ENCODE measurements at regions not wholly inside any gene's neighbourhood (a gene's known extent, or its start where the extent isn't known, plus 50 kb on each side); places are given as distances from the start of the nearest gene placed in this dataset.

GRCh38 chr5:98258939-98259338, 514.5 kb upstream of the RGMB start:
- no peak overlapping the region for H3K4me3 ChIP-seq (ENCODE audit: low read length)
- no peaks in the 10 kb centered on the region for H3K27me3 ChIP-seq (ENCODE audit: insufficient read depth, low read length)
- peaks cover 4% of the 10 kb centered on the region; the same call in 1 of the 2 replicates for H3K4me1 ChIP-seq (ENCODE audit: insufficient read depth, low read length)
- H3K9ac ChIP-seq (ENCODE audit: low read depth, low read length) = no peak overlapping the region
- H3K27ac ChIP-seq (ENCODE audit: low read depth, low read length) = no peak overlapping the region
- no peaks in the 10 kb centered on the region for H3K9me3 ChIP-seq (ENCODE audit: insufficient read depth, low read depth, low read length)
- H3K36me3 ChIP-seq (ENCODE audit: insufficient read depth, low read length) = no peaks in the 10 kb centered on the region
- 89% methylated on average over 3 of the region's 3 CpGs for WGBS

DNA sequence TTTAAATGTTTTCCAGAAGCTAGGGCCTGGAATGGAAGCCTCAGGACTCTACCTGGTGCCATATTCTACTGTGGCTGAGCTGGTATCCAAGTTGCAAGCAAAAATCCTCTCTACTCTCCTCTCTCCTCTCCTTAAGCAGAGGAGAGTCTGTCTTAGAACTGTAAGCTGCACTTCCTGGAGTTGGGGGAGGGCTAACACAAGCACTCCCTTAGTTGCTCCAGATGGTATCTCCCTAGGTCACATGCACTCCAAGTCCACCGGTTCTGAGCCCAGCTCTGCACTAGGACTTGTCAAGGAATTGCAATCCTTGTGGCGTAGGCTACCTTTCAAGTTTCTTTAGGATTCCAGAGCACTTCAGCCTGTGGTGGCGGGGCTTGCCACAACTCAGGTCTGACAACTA, 513.9 kb upstream of the RGMB start:
- H3K9ac ChIP-seq (ENCODE audit: low read depth, low read length) = no peak overlapping the region
- 96% methylated on average over 3 of the region's 3 CpGs for WGBS
- H3K9me3 ChIP-seq (ENCODE audit: insufficient read depth, low read depth, low read length) = no peaks in the 10 kb centered on the region
- no peak overlapping the region for H3K4me3 ChIP-seq (ENCODE audit: low read length)
- H3K27ac ChIP-seq (ENCODE audit: low read depth, low read length) = no peak overlapping the region
- H3K4me1 ChIP-seq (ENCODE audit: insufficient read depth, low read length) = peaks cover 4% of the 10 kb centered on the region; the same call in 1 of the 2 replicates
- no peaks in the 10 kb centered on the region for H3K27me3 ChIP-seq (ENCODE audit: insufficient read depth, low read length)
- no peaks in the 10 kb centered on the region for H3K36me3 ChIP-seq (ENCODE audit: insufficient read depth, low read length)

DNA sequence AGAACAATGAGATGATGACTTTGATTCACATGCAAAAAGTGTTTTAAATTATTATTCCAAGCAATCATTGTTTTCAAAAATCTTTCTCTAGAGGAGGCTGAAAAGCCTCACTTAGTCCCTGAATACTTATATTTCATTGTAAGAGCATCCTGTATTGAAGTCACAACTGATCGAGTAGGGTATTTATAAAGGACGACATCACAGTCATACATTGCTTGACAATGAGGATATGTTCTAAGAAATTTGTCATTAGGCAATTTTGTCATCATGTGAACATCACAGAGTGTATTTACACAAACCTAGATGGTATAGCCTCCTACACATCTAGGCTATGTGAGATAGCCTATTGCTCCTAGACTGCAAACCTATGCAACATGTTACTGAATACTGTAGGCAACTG, 510.4 kb upstream of the RGMB start:
- no peaks in the 10 kb centered on the region for H3K36me3 ChIP-seq (ENCODE audit: insufficient read depth, low read length)
- peaks cover 4% of the 10 kb centered on the region; the same call in 1 of the 2 replicates for H3K4me1 ChIP-seq (ENCODE audit: insufficient read depth, low read length)
- 87% methylated on average over 2 of the region's 2 CpGs for WGBS
- H3K4me3 ChIP-seq (ENCODE audit: low read length) = no peak overlapping the region
- H3K27ac ChIP-seq (ENCODE audit: low read depth, low read length) = no peak overlapping the region
- no peak overlapping the region for H3K9ac ChIP-seq (ENCODE audit: low read depth, low read length)
- H3K27me3 ChIP-seq (ENCODE audit: insufficient read depth, low read length) = no peaks in the 10 kb centered on the region
- H3K9me3 ChIP-seq (ENCODE audit: insufficient read depth, low read depth, low read length) = no peaks in the 10 kb centered on the region

DNA sequence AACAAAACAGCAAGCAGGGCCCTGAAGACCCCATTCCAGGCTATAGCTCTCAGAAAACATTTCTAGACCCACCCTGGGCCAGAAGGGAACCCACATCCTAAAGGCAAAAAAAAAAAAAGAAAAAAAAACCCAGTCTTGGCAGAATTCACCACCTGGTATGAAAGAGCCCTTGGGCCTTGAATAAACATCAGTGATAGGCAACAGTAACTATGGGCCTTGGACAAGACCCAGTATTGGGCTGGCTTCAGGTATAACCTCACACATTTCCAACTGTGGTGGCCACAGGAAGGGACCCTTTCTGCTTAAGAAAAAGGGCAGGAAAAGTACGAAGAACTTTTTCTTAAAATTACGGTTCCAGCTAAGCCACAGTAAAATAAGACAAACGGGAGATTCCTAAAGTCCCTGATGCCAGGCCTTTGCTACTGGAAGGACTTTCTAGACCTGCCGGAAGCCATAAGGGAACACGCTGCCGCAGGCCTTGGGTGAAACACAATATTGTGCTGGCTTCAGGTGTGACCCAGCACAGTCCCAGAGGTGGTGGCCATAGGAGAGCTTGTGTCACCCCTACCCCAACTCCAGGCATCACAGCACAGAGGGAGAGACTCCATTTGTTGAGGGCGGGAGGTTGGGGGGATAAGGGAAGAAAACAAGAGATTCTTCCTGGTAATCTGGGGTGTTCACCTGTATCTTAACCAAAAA, 505.2 kb upstream of the RGMB start:
- H3K27me3 ChIP-seq (ENCODE audit: insufficient read depth, low read length) = no peaks in the 10 kb centered on the region
- no peak overlapping the region for H3K9ac ChIP-seq (ENCODE audit: low read depth, low read length)
- H3K36me3 ChIP-seq (ENCODE audit: insufficient read depth, low read length) = no peaks in the 10 kb centered on the region
- H3K4me3 ChIP-seq (ENCODE audit: low read length) = no peak overlapping the region
- no peaks in the 10 kb centered on the region for H3K9me3 ChIP-seq (ENCODE audit: insufficient read depth, low read depth, low read length)
- peaks cover 8% of the 10 kb centered on the region for H3K4me1 ChIP-seq (ENCODE audit: insufficient read depth, low read length)
- WGBS = 95% methylated on average over 6 of the region's 7 CpGs
- H3K27ac ChIP-seq (ENCODE audit: low read depth, low read length) = no peak overlapping the region

DNA sequence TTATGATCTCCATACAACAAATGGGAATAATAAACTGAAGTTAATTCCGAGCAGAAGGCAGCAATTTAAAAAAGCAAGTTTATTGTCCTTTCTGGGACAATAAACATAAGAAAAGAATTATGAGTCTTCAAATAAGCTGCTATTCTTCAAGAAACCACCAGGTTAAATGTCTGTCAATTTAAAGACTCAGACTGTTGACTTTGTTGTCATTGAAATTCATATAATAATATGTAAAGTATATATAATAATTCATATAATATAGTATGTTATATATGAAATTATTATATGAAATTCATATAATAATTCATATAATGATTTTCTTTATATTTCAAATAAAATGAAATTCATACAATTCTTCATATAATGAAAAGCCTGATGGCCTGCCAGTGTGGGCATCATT, 497.5 kb upstream of the RGMB start:
- Histone ChIP-seq H3K27ac (ENCODE audit: low read depth, low read length) (no peak overlapping the region), H3K9ac (ENCODE audit: low read depth, low read length) (no peak overlapping the region), H3K36me3 (ENCODE audit: insufficient read depth, low read length) (no peaks in the 10 kb centered on the region), H3K4me1 (ENCODE audit: insufficient read depth, low read length) (peaks cover 10% of the 10 kb centered on the region), H3K9me3 (ENCODE audit: insufficient read depth, low read depth, low read length) (no peaks in the 10 kb centered on the region), H3K27me3 (ENCODE audit: insufficient read depth, low read length) (no peaks in the 10 kb centered on the region), H3K4me3 (ENCODE audit: low read length) (no peak overlapping the region)
- no CpG with 5 or more reads among the region's 1 CpG for WGBS

DNA sequence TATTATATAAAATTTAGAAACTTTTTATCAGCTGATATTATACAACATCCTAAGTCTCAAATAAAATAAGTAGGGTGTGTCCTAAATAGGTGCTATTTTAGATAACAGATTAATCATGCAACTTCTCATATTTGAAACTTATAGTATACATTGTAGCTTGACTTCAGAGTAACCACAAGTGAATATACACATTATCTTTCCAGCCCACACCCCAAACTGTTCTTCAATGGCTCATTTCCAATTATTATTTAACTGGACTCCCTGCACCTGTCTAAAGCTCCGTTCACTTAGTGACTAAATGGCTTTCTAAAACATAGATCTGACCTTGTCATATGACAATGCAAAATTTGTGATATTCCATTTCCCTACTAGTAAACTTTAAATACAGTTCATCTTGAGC, 490.9 kb upstream of the RGMB start:
- Histone ChIP-seq H3K36me3 (ENCODE audit: insufficient read depth, low read length) (no peaks in the 10 kb centered on the region), H3K4me3 (ENCODE audit: low read length) (no peak overlapping the region), H3K4me1 (ENCODE audit: insufficient read depth, low read length) (no peaks in the 10 kb centered on the region), H3K9ac (ENCODE audit: low read depth, low read length) (no peak overlapping the region), H3K27me3 (ENCODE audit: insufficient read depth, low read length) (no peaks in the 10 kb centered on the region), H3K9me3 (ENCODE audit: insufficient read depth, low read depth, low read length) (no peaks in the 10 kb centered on the region), H3K27ac (ENCODE audit: low read depth, low read length) (no peak overlapping the region)
- WGBS = 91% methylated on average over 1 of the region's 1 CpG

DNA sequence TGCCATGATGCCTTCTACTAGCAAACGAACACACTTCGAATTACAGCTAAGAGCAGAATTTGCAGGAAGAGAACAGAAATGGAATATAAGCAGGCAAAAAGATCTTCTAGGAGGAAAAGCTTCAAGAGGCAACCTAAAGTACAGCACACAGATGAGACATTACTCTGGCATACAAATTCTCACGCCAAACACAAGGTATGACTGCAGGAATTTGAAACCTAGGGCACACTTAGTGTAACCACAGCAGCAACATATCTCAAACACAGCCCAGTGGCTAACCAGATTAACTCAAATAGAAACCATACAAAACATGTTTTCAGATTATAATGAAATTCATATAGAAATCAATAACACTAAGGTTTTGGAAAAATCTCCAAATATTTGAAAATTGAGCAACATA, 481.0 kb upstream of the RGMB start:
- no peaks in the 10 kb centered on the region for H3K36me3 ChIP-seq (ENCODE audit: insufficient read depth, low read length)
- no peak overlapping the region for H3K27ac ChIP-seq (ENCODE audit: low read depth, low read length)
- H3K4me1 ChIP-seq (ENCODE audit: insufficient read depth, low read length) = no peaks in the 10 kb centered on the region
- WGBS = 96% methylated on average over 3 of the region's 3 CpGs
- no peaks in the 10 kb centered on the region for H3K9me3 ChIP-seq (ENCODE audit: insufficient read depth, low read depth, low read length)
- H3K27me3 ChIP-seq (ENCODE audit: insufficient read depth, low read length) = no peaks in the 10 kb centered on the region
- H3K4me3 ChIP-seq (ENCODE audit: low read length) = no peak overlapping the region
- H3K9ac ChIP-seq (ENCODE audit: low read depth, low read length) = no peak overlapping the region

- Histone ChIP-seq H3K4me3 (ENCODE audit: low read length) (no peak overlapping the region), H3K4me1 (ENCODE audit: insufficient read depth, low read length) (peaks cover 3% of the 10 kb centered on the region; the same call in 1 of the 2 replicates), H3K27ac (ENCODE audit: low read depth, low read length) (no peak overlapping the region), H3K36me3 (ENCODE audit: insufficient read depth, low read length) (no peaks in the 10 kb centered on the region), H3K9me3 (ENCODE audit: insufficient read depth, low read depth, low read length) (no peaks in the 10 kb centered on the region), H3K9ac (ENCODE audit: low read depth, low read length) (no peak overlapping the region), H3K27me3 (ENCODE audit: insufficient read depth, low read length) (no peaks in the 10 kb centered on the region)
- WGBS = 96% methylated on average over 2 of the region's 3 CpGs
Measured at GRCh38 chr5:98296426-98296825, 477.0 kb upstream of the RGMB start.

DNA sequence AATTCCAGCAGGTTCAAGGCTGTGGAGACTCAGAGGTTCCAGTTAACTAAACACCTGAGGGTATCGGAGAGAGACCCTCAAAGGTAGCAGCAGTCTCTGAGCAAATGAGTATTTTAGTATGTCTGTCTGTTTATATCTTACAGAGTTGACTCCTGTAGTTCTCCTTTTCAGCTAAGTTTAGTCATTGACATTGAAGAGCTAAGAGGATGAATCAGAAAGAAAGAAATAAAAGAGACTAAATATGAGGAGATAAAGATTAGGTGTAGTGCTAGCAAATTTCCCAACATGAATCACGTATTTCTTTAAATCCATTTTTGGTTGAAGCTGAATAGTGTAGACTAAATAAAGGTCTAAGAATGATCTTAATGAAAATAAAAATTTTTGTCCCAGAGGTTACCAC, 474.0 kb upstream of the RGMB start:
- H3K27ac ChIP-seq (ENCODE audit: low read depth, low read length) = no peak overlapping the region
- H3K36me3 ChIP-seq (ENCODE audit: insufficient read depth, low read length) = no peaks in the 10 kb centered on the region
- WGBS = 100% methylated on average over 2 of the region's 2 CpGs

GRCh38 chr5:98301547-98301946, 471.9 kb upstream of the RGMB start:
- WGBS = 79% methylated on average over 2 of the region's 2 CpGs
- no peak overlapping the region for H3K27ac ChIP-seq (ENCODE audit: low read depth, low read length)
- no peaks in the 10 kb centered on the region for H3K36me3 ChIP-seq (ENCODE audit: insufficient read depth, low read length)
- peaks cover 8% of the 10 kb centered on the region; the same call in 1 of the 2 replicates for H3K4me1 ChIP-seq (ENCODE audit: insufficient read depth, low read length)
- no peak overlapping the region for H3K4me3 ChIP-seq (ENCODE audit: low read length)
- H3K27me3 ChIP-seq (ENCODE audit: insufficient read depth, low read length) = no peaks in the 10 kb centered on the region
- H3K9me3 ChIP-seq (ENCODE audit: insufficient read depth, low read depth, low read length) = no peaks in the 10 kb centered on the region
- no peak overlapping the region for H3K9ac ChIP-seq (ENCODE audit: low read depth, low read length)

More for the DNA sequence above, 474.0 kb upstream of the RGMB start:
- Histone ChIP-seq H3K4me3 (ENCODE audit: low read length) (no peak overlapping the region), H3K9me3 (ENCODE audit: insufficient read depth, low read depth, low read length) (no peaks in the 10 kb centered on the region), H3K4me1 (ENCODE audit: insufficient read depth, low read length) (peaks cover 8% of the 10 kb centered on the region; the same call in 1 of the 2 replicates), H3K27me3 (ENCODE audit: insufficient read depth, low read length) (no peaks in the 10 kb centered on the region), H3K9ac (ENCODE audit: low read depth, low read length) (no peak overlapping the region)

DNA sequence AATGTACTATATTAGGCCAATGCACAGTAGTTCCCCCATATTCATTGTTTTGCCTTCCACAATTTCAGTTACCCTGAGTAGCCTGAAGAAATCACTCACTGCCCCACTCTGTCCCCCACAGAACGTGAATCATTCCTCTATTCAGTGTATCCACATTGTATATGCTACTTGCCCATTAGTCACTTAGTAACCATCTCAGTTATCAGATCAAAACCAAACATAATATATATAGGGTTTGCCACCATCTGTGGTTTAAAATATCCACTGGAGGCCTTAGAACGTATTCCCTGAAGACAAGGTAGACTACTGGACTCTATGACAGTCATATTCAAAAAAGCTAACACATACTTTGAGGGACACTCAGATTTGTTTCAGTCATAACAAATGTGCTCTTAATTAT, 465.7 kb upstream of the RGMB start:
- 93% methylated on average over 2 of the region's 2 CpGs for WGBS
- Histone ChIP-seq H3K9ac (ENCODE audit: low read depth, low read length) (no peak overlapping the region), H3K27ac (ENCODE audit: low read depth, low read length) (no peak overlapping the region)

DNA sequence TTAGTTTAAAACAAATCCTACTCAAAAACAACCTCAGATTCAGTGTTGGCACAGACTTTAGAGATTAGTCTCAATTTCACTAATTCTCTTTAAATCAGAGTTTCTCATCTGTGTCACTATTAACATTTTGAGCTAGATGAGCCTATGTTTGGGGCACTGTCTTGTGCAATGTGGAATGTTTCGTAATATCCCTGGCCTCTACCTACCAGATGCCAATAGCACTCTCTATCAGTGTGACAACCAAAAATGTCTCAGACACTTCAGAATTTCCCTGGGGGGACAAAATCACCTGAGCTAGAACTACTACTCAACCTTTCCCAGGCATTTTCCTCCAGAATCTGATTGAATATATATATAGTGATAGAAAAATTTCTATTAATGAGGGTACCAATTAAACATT, 465.2 kb upstream of the RGMB start:
- no peak overlapping the region for H3K9ac ChIP-seq (ENCODE audit: low read depth, low read length)
- H3K27ac ChIP-seq (ENCODE audit: low read depth, low read length) = no peak overlapping the region

More for the DNA sequence above, 465.7 kb upstream of the RGMB start:
- Histone ChIP-seq H3K36me3 (ENCODE audit: insufficient read depth, low read length) (no peaks in the 10 kb centered on the region), H3K9me3 (ENCODE audit: insufficient read depth, low read depth, low read length) (no peaks in the 10 kb centered on the region), H3K4me3 (ENCODE audit: low read length) (no peak overlapping the region), H3K27me3 (ENCODE audit: insufficient read depth, low read length) (no peaks in the 10 kb centered on the region), H3K4me1 (ENCODE audit: insufficient read depth, low read length) (peaks cover 14% of the 10 kb centered on the region)

More for the DNA sequence above, 465.2 kb upstream of the RGMB start:
- H3K27me3 ChIP-seq (ENCODE audit: insufficient read depth, low read length) = no peaks in the 10 kb centered on the region
- WGBS = 100% methylated on average over 1 of the region's 1 CpG
- H3K9me3 ChIP-seq (ENCODE audit: insufficient read depth, low read depth, low read length) = no peaks in the 10 kb centered on the region
- peaks cover 14% of the 10 kb centered on the region for H3K4me1 ChIP-seq (ENCODE audit: insufficient read depth, low read length)
- H3K36me3 ChIP-seq (ENCODE audit: insufficient read depth, low read length) = no peaks in the 10 kb centered on the region
- no peak overlapping the region for H3K4me3 ChIP-seq (ENCODE audit: low read length)
